AG09319 (cell line): ENCODE measurements at regions not wholly inside any gene's neighbourhood (a gene's known extent, or its start where the extent isn't known, plus 50 kb on each side); places are given as distances from the start of the nearest gene placed in this dataset.
A peak's percentile ranks its signal among the peaks of the same experiment; 100 is the strongest.

Source experiments
- DNase-seq: peaks from one replicate; pipeline ENCODE4 v3.0.0-alpha.2; 2010; ENCODE audit warnings: low read depth; ENCODE audit errors: extremely low read depth
- CTCF ChIP-seq: IDR thresholded peaks from 2 replicates; pipeline ENCODE4 v1.5.1; 2011; ENCODE audit warnings: low read depth, mild to moderate bottlenecking, inconsistent platforms, low read length, moderate library complexity

- no peak for TF ChIP-seq CTCF
- DNase-seq, result no peak
Measured at GRCh38 chr11:29129844-29130243, 887.0 kb downstream of the KCNA4 start.

- peak; percentile 24 for DNase-seq
- TF ChIP-seq CTCF, result no peak
Measured at GRCh38 chr11:29127461-29127860, 889.4 kb downstream of the KCNA4 start.

- no peak for TF ChIP-seq CTCF
- DNase-seq, result no peak
Measured at GRCh38 chr11:29125606-29126005, 891.2 kb downstream of the KCNA4 start.

GRCh38 chr11:29124470-29124869, 892.4 kb downstream of the KCNA4 start:
- no peak for TF ChIP-seq CTCF
- no peak for DNase-seq

- DNase-seq, result peak; percentile 29
- no peak for TF ChIP-seq CTCF
Measured at GRCh38 chr11:29119707-29120618, 896.9 kb downstream of the KCNA4 start.

GRCh38 chr11:29119116-29119515, 897.7 kb downstream of the KCNA4 start:
- no peak for TF ChIP-seq CTCF
- DNase-seq, result no peak

GRCh38 chr11:29100967-29101366, 915.9 kb downstream of the KCNA4 start:
- no peak for DNase-seq
- no peak for TF ChIP-seq CTCF
